HCT116 (cell line): ENCODE measurements at regions not wholly inside any gene's neighbourhood (a gene's known extent, or its start where the extent isn't known, plus 50 kb on each side); places are given as distances from the start of the nearest gene placed in this dataset.

Experiments
- ATAC-seq: fragments of 200-7000 bp; cut with Tn5 transposase; 2 replicates; pipeline ENCODE4 v1.9.1; 2020; ENCODE audit warnings: mild to moderate bottlenecking, moderate library complexity
- BruUV-seq: library from RNA; stranded (reverse); fragments of 400-500 nt; replicated peaks from 2 replicates; lab custom pipeline; 2021; lab: Mats Ljungman, UMichigan
- CTCF ChIA-PET: fragments of 300-600 bp; sonication (Branson Sonifier 250); formaldehyde crosslinking; loops from one replicate; lab custom pipeline; 2021; ENCODE audit warnings: antibody characterized with exemption; lab: Charles Lee
- POLR2A ChIA-PET: fragments of 300-600, 350-600 bp; sonication (Branson Sonifier 250); formaldehyde crosslinking; loops from one replicate; lab custom pipeline; 2021; ENCODE audit warnings: antibody characterized with exemption; lab: Charles Lee
- RAD21 ChIA-PET, 2 experiments: fragments of 300-600 bp; sonication (Branson Sonifier 250); formaldehyde crosslinking; loops; one replicate each; lab custom pipeline; 2023; ENCODE audit warnings: low total read pairs in 2 of 2; ENCODE audit not compliant: uncharacterized antibody in 2 of 2, unreplicated experiment in 2 of 2, low non-redundant PET in 1 of 2; lab: Charles Lee
- DNase-seq: peaks from one replicate; pipeline ENCODE4 v3.0.0-alpha.2; 2010; ENCODE audit warnings: low read depth, low spot score
- H2AFZ ChIP-seq: fragments of 200-600 bp; shearing (Covaris generic), sonication (generic); 2 replicates; pipeline ENCODE4 v1.6.1; 2017; ENCODE audit warnings: low read depth, mixed run types, mixed read lengths, antibody characterized with exemption, low read length; ENCODE audit not compliant: poor library complexity, severe bottlenecking
- H3K27ac ChIP-seq: 2 replicates; pipeline ENCODE4 v1.5.1; 2012; ENCODE audit warnings: low read depth, low read length
- H3K27me3 ChIP-seq: fragments of 200-600 bp; sonication (generic); 2 replicates; pipeline ENCODE4 v1.6.1; 2016; ENCODE audit warnings: mixed run types, low read length, mixed read lengths; ENCODE audit not compliant: insufficient read depth
- H3K36me3 ChIP-seq, 2 experiments: fragments of 200-500 bp in 1 of 2; fragments of 200-600 bp in 1 of 2; sonication (Bioruptor generic) in 1 of 2; sonication (generic) in 1 of 2; 2 replicates each; pipeline versions ENCODE4 v1.5.1 to v1.6.1; 2014 to 2016; ENCODE audit warnings: low read length in 2 of 2, inconsistent platforms in 1 of 2, mixed read lengths in 1 of 2, mixed run types in 1 of 2; ENCODE audit not compliant: insufficient read depth in 2 of 2, control insufficient read depth in 1 of 2
- H3K4me1 ChIP-seq, 2 experiments: fragments of 200-600 bp in 1 of 2; sonication (generic) in 1 of 2; 2 replicates each; pipeline versions ENCODE4 v1.5.1 to v1.6.1; 2012 to 2017; ENCODE audit warnings: low read length in 2 of 2, inconsistent platforms in 1 of 2, mild to moderate bottlenecking in 1 of 2, mixed read lengths in 1 of 2, mixed run types in 1 of 2, moderate library complexity in 1 of 2; ENCODE audit not compliant: insufficient read depth in 2 of 2, control insufficient read depth in 1 of 2
- H3K4me2 ChIP-seq: fragments of 200-600 bp; sonication (generic); 2 replicates; pipeline ENCODE4 v1.6.1; 2017; ENCODE audit warnings: mixed run types, low read length, mixed read lengths
- H3K4me3 ChIP-seq, 2 experiments: fragments of 200-600 bp in 1 of 2; sonication (generic) in 1 of 2; replicated peaks in 1 of 2; 2 replicates each; pipeline ENCODE4 v1.5.1; 2011 to 2016; ENCODE audit warnings: low read length in 2 of 2, control low read depth in 1 of 2, low read depth in 1 of 2, mild to moderate bottlenecking in 1 of 2, mixed read lengths in 1 of 2, mixed run types in 1 of 2
- H3K79me2 ChIP-seq: fragments of 200-600 bp; sonication (generic); 2 replicates; pipeline ENCODE4 v1.6.1; 2017; ENCODE audit warnings: mild to moderate bottlenecking, mixed run types, low read length, moderate library complexity, mixed read lengths; ENCODE audit not compliant: insufficient read depth
- H3K9ac ChIP-seq: fragments of 200-600 bp; sonication (generic); 2 replicates; pipeline ENCODE4 v1.6.1; 2016; ENCODE audit warnings: low read length, mixed read lengths
- H3K9me2 ChIP-seq: fragments of 200-600 bp; sonication (generic), shearing (Covaris generic); 2 replicates; pipeline ENCODE4 v1.6.1; 2017; ENCODE audit warnings: mixed run types, mild to moderate bottlenecking, moderate library complexity; ENCODE audit not compliant: insufficient read depth
- H3K9me3 ChIP-seq, 2 experiments: fragments of 200-500 bp in 1 of 2; fragments of 200-600 bp in 1 of 2; sonication (Bioruptor generic) in 1 of 2; sonication (generic) in 1 of 2; 2 replicates each; pipeline ENCODE4 v1.6.1; 2014 to 2017; ENCODE audit warnings: low read length in 2 of 2, mixed read lengths in 2 of 2, inconsistent platforms in 1 of 2, low read depth in 1 of 2, mild to moderate bottlenecking in 1 of 2, mixed run types in 1 of 2, moderate library complexity in 1 of 2; ENCODE audit not compliant: control insufficient read depth in 1 of 2, insufficient read depth in 1 of 2
- H4K20me1 ChIP-seq: fragments of 200-600 bp; sonication (generic), shearing (Covaris generic); 2 replicates; pipeline ENCODE4 v1.6.1; 2017; ENCODE audit warnings: mixed run types, mild to moderate bottlenecking, moderate library complexity; ENCODE audit not compliant: insufficient read depth
- CBX3 ChIP-seq: IDR thresholded peaks from 2 replicates; pipeline ENCODE4 v1.6.1; 2012; ENCODE audit warnings: low read depth
- CEBPB ChIP-seq: IDR thresholded peaks from 2 replicates; pipeline ENCODE4 v1.6.1; 2012; ENCODE audit warnings: low read depth
- EGR1 ChIP-seq: IDR thresholded peaks from 2 replicates; pipeline ENCODE4 v1.6.1; 2012; ENCODE audit warnings: low read depth
- ELF1 ChIP-seq: IDR thresholded peaks from 2 replicates; pipeline ENCODE4 v1.6.1; 2012; ENCODE audit warnings: low read depth, borderline replicate concordance
- EZH2 ChIP-seq: fragments of 200-600 bp; sonication (generic); IDR thresholded peaks from 2 replicates; pipeline ENCODE4 v1.6.1; 2017; ENCODE audit warnings: antibody characterized with exemption, mixed run types
- EZH2phosphoT487 ChIP-seq: fragments of 200-600 bp; IDR thresholded peaks from 2 replicates; pipeline ENCODE4 v1.6.1; 2018; ENCODE audit warnings: antibody characterized with exemption, borderline replicate concordance
- FOSL1 ChIP-seq: IDR thresholded peaks from 2 replicates; pipeline ENCODE4 v1.6.1; 2012; ENCODE audit warnings: low read depth
- MAX ChIP-seq: IDR thresholded peaks from 2 replicates; pipeline ENCODE4 v1.6.1; 2012
- POLR2A ChIP-seq: IDR thresholded peaks from 2 replicates; pipeline ENCODE4 v1.7.0; 2011; ENCODE audit warnings: borderline replicate concordance; ENCODE audit not compliant: insufficient read depth, insufficient read length; ENCODE audit errors: extremely low read depth
- POLR2AphosphoS5 ChIP-seq: IDR thresholded peaks from 2 replicates; pipeline ENCODE4 v1.6.1; 2011; ENCODE audit warnings: mild to moderate bottlenecking, low read depth, low read length, moderate library complexity
- RAD21 ChIP-seq: IDR thresholded peaks from 2 replicates; pipeline ENCODE4 v1.6.1; 2012; ENCODE audit warnings: low read depth, mild to moderate bottlenecking
- SIN3A ChIP-seq: IDR thresholded peaks from 2 replicates; pipeline ENCODE4 v1.6.1; 2012; ENCODE audit warnings: low read depth
- SP1 ChIP-seq: IDR thresholded peaks from 2 replicates; pipeline ENCODE4 v1.6.1; 2012; ENCODE audit warnings: low read depth
- SRF ChIP-seq: IDR thresholded peaks from 2 replicates; pipeline ENCODE4 v1.6.1; 2012; ENCODE audit warnings: low read depth
- TCF7L2 ChIP-seq: IDR thresholded peaks from 2 replicates; pipeline ENCODE4 v1.7.0; 2011; ENCODE audit warnings: borderline replicate concordance, inconsistent platforms; ENCODE audit not compliant: insufficient read depth, insufficient read length; ENCODE audit errors: extremely low read depth
- YY1 ChIP-seq: IDR thresholded peaks from 2 replicates; pipeline ENCODE4 v1.6.1; 2011; ENCODE audit warnings: low read length, low read depth, moderate library complexity, mild to moderate bottlenecking; ENCODE audit not compliant: insufficient replicate concordance; ENCODE audit errors: extremely low read depth
- ZBTB33 ChIP-seq: IDR thresholded peaks from 2 replicates; pipeline ENCODE4 v1.6.1; 2011; ENCODE audit warnings: mild to moderate bottlenecking, low read length, moderate library complexity; ENCODE audit not compliant: insufficient replicate concordance; ENCODE audit errors: extremely low read depth
- intact Hi-C: fragments of 100-400 bp; cut with micrococcal nuclease; formaldehyde crosslinking; loops from 2 replicates; pipeline ENCODE4 v1.10.0; 2022
- TF ChIP-seq, protein P1 (sequence below): IDR thresholded peaks from 2 replicates; pipeline ENCODE4 v1.6.1; 2012; ENCODE audit warnings: low read depth
- TF ChIP-seq, protein P2 (sequence below): IDR thresholded peaks from 2 replicates; pipeline ENCODE4 v1.6.1; 2012

DNA sequence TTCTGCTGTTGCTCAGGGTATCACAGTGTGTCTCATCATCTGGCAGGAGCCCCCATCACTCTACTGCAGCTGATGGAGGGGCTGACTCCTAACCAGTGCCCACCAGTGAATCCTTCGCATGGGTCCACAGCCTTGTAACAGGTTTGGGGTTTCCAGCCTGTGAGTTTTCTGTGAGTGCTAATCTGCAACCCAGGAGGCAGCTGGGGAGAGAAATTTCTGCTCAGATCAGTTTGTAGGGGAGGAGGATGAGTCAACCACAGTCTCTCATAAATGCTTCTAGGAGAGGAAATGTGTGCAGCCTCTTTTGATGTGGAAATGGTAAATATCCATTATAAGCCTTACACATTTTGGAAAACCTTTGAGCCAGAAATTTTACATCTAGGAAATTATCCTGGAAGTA, 871.3 kb downstream of the AACS start:
- no TSS peak for BruUV-seq
- Histone ChIP-seq H3K4me3 (no peak overlapping the region), H4K20me1 (no peaks in the 10 kb centered on the region), H3K4me2 (no peak overlapping the region), H3K9ac (no peak overlapping the region), H3K9me2 (no peaks in the 10 kb centered on the region), H2AFZ (no peak overlapping the region), H3K4me1 (no peaks in the 10 kb centered on the region), H3K27ac (no peak overlapping the region), H3K27me3 (no peaks in the 10 kb centered on the region), H3K9me3 (peaks cover 0 to 14% of the 10 kb centered on the region in 2 experiments; a peak in 2 of 4 replicates), H3K36me3 (no peaks in the 10 kb centered on the region), H3K79me2 (no peaks in the 10 kb centered on the region)
- TF ChIP-seq POLR2A: no peak
- no peak for TF ChIP-seq RAD21
- no peak for TF ChIP-seq EZH2phosphoT487
- TF ChIP-seq MAX: no peak
- TF ChIP-seq SRF: no peak
- no peak for TF ChIP-seq CEBPB
- no peak for TF ChIP-seq CBX3
- TF ChIP-seq SIN3A: no peak
- TF ChIP-seq EZH2: no peak
- no peak for TF ChIP-seq FOSL1
- no peak for TF ChIP-seq YY1
- TF ChIP-seq EGR1: no peak
- TF ChIP-seq, protein P1, sequence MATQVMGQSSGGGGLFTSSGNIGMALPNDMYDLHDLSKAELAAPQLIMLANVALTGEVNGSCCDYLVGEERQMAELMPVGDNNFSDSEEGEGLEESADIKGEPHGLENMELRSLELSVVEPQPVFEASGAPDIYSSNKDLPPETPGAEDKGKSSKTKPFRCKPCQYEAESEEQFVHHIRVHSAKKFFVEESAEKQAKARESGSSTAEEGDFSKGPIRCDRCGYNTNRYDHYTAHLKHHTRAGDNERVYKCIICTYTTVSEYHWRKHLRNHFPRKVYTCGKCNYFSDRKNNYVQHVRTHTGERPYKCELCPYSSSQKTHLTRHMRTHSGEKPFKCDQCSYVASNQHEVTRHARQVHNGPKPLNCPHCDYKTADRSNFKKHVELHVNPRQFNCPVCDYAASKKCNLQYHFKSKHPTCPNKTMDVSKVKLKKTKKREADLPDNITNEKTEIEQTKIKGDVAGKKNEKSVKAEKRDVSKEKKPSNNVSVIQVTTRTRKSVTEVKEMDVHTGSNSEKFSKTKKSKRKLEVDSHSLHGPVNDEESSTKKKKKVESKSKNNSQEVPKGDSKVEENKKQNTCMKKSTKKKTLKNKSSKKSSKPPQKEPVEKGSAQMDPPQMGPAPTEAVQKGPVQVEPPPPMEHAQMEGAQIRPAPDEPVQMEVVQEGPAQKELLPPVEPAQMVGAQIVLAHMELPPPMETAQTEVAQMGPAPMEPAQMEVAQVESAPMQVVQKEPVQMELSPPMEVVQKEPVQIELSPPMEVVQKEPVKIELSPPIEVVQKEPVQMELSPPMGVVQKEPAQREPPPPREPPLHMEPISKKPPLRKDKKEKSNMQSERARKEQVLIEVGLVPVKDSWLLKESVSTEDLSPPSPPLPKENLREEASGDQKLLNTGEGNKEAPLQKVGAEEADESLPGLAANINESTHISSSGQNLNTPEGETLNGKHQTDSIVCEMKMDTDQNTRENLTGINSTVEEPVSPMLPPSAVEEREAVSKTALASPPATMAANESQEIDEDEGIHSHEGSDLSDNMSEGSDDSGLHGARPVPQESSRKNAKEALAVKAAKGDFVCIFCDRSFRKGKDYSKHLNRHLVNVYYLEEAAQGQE: no peak
- no peak for TF ChIP-seq ELF1
- no peak for TF ChIP-seq POLR2AphosphoS5
- TF ChIP-seq, protein P2, sequence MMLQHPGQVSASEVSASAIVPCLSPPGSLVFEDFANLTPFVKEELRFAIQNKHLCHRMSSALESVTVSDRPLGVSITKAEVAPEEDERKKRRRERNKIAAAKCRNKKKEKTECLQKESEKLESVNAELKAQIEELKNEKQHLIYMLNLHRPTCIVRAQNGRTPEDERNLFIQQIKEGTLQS: no peak
- TF ChIP-seq SP1: no peak
- TF ChIP-seq ZBTB33: no peak
- TF ChIP-seq TCF7L2: no peak
- ChIA-PET RAD21 (no interaction called here), POLR2A (no interaction called here), CTCF (no interaction called here)
- intact Hi-C loops: no loop called here
- DNase-seq: no peak
- no peak for ATAC-seq
